ENCODE measurements at regions not wholly inside any gene's neighbourhood (a gene's known extent, or its start where the extent isn't known, plus 50 kb on each side); places are given as distances from the start of the nearest gene placed in this dataset.

DNA sequence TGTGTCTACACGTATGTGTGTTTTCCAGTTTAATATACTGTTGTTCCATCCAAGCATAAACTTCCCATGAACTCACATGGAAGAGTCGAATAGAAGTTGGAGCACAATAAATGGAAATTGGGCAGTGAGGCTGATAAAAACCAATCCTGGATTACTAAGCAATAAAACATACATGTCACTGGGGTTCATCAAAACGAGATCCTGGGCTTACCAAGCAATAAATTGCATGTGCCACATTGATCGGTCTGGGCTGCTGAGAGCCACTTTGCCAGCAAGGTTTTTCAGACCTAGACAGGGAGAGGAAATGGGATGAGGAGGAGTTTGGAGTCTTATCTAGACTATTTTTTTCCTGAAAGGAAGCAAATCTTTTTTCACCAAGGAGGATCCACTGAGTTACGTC is 322.3 kb upstream of the C16orf82 start:
- no peak for TF ChIP-seq POLR2A (IDR thresholded peaks at IDR 0.05; ENCODE audit: borderline replicate concordance, extremely low read depth, insufficient read depth, insufficient read length)
- TF ChIP-seq, protein P1, sequence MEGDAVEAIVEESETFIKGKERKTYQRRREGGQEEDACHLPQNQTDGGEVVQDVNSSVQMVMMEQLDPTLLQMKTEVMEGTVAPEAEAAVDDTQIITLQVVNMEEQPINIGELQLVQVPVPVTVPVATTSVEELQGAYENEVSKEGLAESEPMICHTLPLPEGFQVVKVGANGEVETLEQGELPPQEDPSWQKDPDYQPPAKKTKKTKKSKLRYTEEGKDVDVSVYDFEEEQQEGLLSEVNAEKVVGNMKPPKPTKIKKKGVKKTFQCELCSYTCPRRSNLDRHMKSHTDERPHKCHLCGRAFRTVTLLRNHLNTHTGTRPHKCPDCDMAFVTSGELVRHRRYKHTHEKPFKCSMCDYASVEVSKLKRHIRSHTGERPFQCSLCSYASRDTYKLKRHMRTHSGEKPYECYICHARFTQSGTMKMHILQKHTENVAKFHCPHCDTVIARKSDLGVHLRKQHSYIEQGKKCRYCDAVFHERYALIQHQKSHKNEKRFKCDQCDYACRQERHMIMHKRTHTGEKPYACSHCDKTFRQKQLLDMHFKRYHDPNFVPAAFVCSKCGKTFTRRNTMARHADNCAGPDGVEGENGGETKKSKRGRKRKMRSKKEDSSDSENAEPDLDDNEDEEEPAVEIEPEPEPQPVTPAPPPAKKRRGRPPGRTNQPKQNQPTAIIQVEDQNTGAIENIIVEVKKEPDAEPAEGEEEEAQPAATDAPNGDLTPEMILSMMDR (IDR thresholded peaks at IDR 0.05 in 2 of 3, conservative IDR thresholded peaks at IDR 0.05 in 1 of 3; ENCODE audit: borderline replicate concordance in 1 of 3, insufficient read depth in 1 of 3, low read depth in 2 of 3, low read length in 2 of 3) = no peak
